ENCODE measurements at regions not wholly inside any gene's neighbourhood (a gene's known extent, or its start where the extent isn't known, plus 50 kb on each side); places are given as distances from the start of the nearest gene placed in this dataset.

- H3K4me3 ChIP-seq = no peak overlapping the region
- H3K27ac ChIP-seq = no peak overlapping the region
- H3K4me1 ChIP-seq = no peaks in the 10 kb centered on the region
- no peaks in the 10 kb centered on the region for H3K9me3 ChIP-seq
- H3K36me3 ChIP-seq = no peaks in the 10 kb centered on the region
- no peak for DNase-seq (ENCODE audit: extremely low spot score in 2 of 2)
- intact Hi-C loops (cut with DNase I) = no loop called here
- TF ChIP-seq POLR2AphosphoS5 (IDR thresholded peaks at IDR 0.05; ENCODE audit: insufficient read depth in 1 of 2, low read depth in 1 of 2) = no peak
- H3K27me3 ChIP-seq = no peaks in the 10 kb centered on the region
These were observed 275.2 kb upstream of the CDH9 start for GRCh38 chr5:27313549-27313948.

GRCh38 chr5:27312291-27312893, 274.0 kb upstream of the CDH9 start:
- no peak overlapping the region for H3K4me3 ChIP-seq
- TF ChIP-seq POLR2AphosphoS5 (IDR thresholded peaks at IDR 0.05; ENCODE audit: insufficient read depth in 1 of 2, low read depth in 1 of 2) (no peak), CTCF (IDR thresholded peaks at IDR 0.05) (no peak), POLR2A (IDR thresholded peaks at IDR 0.05) (no peak)
- no peak for DNase-seq (ENCODE audit: extremely low spot score in 2 of 2)
- H3K9me3 ChIP-seq = no peaks in the 10 kb centered on the region
- H3K4me1 ChIP-seq = no peaks in the 10 kb centered on the region
- no peaks in the 10 kb centered on the region for H3K36me3 ChIP-seq
- intact Hi-C loops (cut with DNase I) = no loop called here
- H3K27ac ChIP-seq = no peak overlapping the region
- no peaks in the 10 kb centered on the region for H3K27me3 ChIP-seq

- Histone ChIP-seq H3K9me3 (no peaks in the 10 kb centered on the region), H3K27me3 (no peaks in the 10 kb centered on the region), H3K4me3 (no peak overlapping the region), H3K36me3 (no peaks in the 10 kb centered on the region), H3K4me1 (no peaks in the 10 kb centered on the region), H3K27ac (no peak overlapping the region)
- no peak for TF ChIP-seq POLR2A (IDR thresholded peaks at IDR 0.05)
- no peak for DNase-seq (ENCODE audit: extremely low spot score in 2 of 2)
- intact Hi-C loops (cut with DNase I) = no loop called here
These were observed 273.2 kb upstream of the CDH9 start for GRCh38 chr5:27311544-27311943.

- intact Hi-C loops (cut with DNase I) = no loop called here
- Histone ChIP-seq H3K9me3 (no peaks in the 10 kb centered on the region), H3K36me3 (no peaks in the 10 kb centered on the region), H3K4me3 (no peak overlapping the region), H3K27me3 (no peaks in the 10 kb centered on the region), H3K4me1 (no peaks in the 10 kb centered on the region), H3K27ac (no peak overlapping the region)
- DNase-seq (ENCODE audit: extremely low spot score in 2 of 2) = no peak
- no peak for TF ChIP-seq CTCF (IDR thresholded peaks at IDR 0.05)
These were observed 269.8 kb upstream of the CDH9 start for GRCh38 chr5:27308153-27308552.

GRCh38 chr5:27290172-27290571, 251.8 kb upstream of the CDH9 start:
- Histone ChIP-seq H3K36me3 (no peaks in the 10 kb centered on the region), H3K4me1 (no peaks in the 10 kb centered on the region), H3K9me3 (no peaks in the 10 kb centered on the region), H3K27ac (no peak overlapping the region), H3K4me3 (no peak overlapping the region), H3K27me3 (no peaks in the 10 kb centered on the region)
- intact Hi-C loops (cut with DNase I) = no loop called here
- TF ChIP-seq CTCF (IDR thresholded peaks at IDR 0.05) (no peak), POLR2A (IDR thresholded peaks at IDR 0.05) (no peak), POLR2AphosphoS5 (IDR thresholded peaks at IDR 0.05; ENCODE audit: insufficient read depth in 1 of 2, low read depth in 1 of 2) (no peak)
- no peak for DNase-seq (ENCODE audit: extremely low spot score in 2 of 2)

- Histone ChIP-seq H3K36me3 (no peaks in the 10 kb centered on the region), H3K27me3 (no peaks in the 10 kb centered on the region), H3K9me3 (no peaks in the 10 kb centered on the region), H3K4me1 (no peaks in the 10 kb centered on the region), H3K27ac (no peak overlapping the region), H3K4me3 (no peak overlapping the region)
- no peak for DNase-seq (ENCODE audit: extremely low spot score in 2 of 2)
- intact Hi-C loops (cut with DNase I) = no loop called here
- TF ChIP-seq POLR2AphosphoS5 (IDR thresholded peaks at IDR 0.05; ENCODE audit: insufficient read depth in 1 of 2, low read depth in 1 of 2) = no peak
- TF ChIP-seq POLR2A (IDR thresholded peaks at IDR 0.05) = no peak
- no peak for TF ChIP-seq CTCF (IDR thresholded peaks at IDR 0.05)
These were observed 237.7 kb upstream of the CDH9 start for GRCh38 chr5:27276119-27276518.
